IMR-90 (cell line): ENCODE measurements at regions not wholly inside any gene's neighbourhood (a gene's known extent, or its start where the extent isn't known, plus 50 kb on each side); places are given as distances from the start of the nearest gene placed in this dataset.

Source experiments
- CEBPB ChIP-seq: IDR thresholded peaks from 2 replicates; pipeline ENCODE4 v1.6.1; 2012; ENCODE audit warnings: low read depth, low read length, improper control_type of control experiment
- MAZ ChIP-seq: IDR thresholded peaks from 2 replicates; pipeline ENCODE4 v1.6.1; 2012; ENCODE audit warnings: low read depth, mild to moderate bottlenecking, low read length, improper control_type of control experiment, moderate library complexity, borderline replicate concordance
- MXI1 ChIP-seq: IDR thresholded peaks from 2 replicates; pipeline ENCODE4 v1.6.1; 2012; ENCODE audit warnings: low read depth, mild to moderate bottlenecking, low read length, moderate library complexity, borderline replicate concordance
- POLR2A ChIP-seq: IDR thresholded peaks from 2 replicates; pipeline ENCODE4 v1.6.1; 2012; ENCODE audit warnings: mild to moderate bottlenecking, low read depth, low read length
- RAD21 ChIP-seq: IDR thresholded peaks from 2 replicates; pipeline ENCODE4 v1.6.1; 2012; ENCODE audit warnings: low read length, improper control_type of control experiment
- RCOR1 ChIP-seq: IDR thresholded peaks from 2 replicates; pipeline ENCODE4 v1.6.1; 2012; ENCODE audit warnings: mild to moderate bottlenecking, low read length, improper control_type of control experiment; ENCODE audit not compliant: insufficient replicate concordance
- RFX5 ChIP-seq: IDR thresholded peaks from 2 replicates; pipeline ENCODE4 v1.8.0; 2012; ENCODE audit warnings: low read depth, mild to moderate bottlenecking, low read length, moderate library complexity
- TF ChIP-seq, protein P1 (sequence below): conservative IDR thresholded peaks from 2 replicates; pipeline ENCODE4 v1.5.1; 2012; ENCODE audit warnings: mild to moderate bottlenecking, low read depth, low read length, improper control_type of control experiment

DNA sequence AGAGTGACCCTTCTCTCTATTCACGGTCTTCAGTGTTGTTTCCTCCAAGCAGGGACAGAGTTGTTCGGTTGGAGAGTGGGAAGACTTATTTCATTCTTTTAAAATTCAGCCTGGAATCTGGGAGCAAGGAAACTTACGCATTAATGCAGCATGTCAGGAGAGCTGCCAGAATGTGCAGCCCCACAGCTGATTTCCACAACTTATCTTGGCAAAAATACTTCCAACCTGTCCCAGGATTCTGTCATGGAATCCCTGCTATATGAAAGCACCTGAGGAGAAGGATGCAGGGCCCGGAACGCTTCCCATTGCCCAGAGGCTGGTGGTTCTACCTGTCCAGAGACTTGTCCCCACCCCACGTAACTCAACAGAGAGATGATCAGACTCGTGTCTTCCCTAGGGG is 86.9 kb upstream of the MKI67 start:
- TF ChIP-seq, protein P1, sequence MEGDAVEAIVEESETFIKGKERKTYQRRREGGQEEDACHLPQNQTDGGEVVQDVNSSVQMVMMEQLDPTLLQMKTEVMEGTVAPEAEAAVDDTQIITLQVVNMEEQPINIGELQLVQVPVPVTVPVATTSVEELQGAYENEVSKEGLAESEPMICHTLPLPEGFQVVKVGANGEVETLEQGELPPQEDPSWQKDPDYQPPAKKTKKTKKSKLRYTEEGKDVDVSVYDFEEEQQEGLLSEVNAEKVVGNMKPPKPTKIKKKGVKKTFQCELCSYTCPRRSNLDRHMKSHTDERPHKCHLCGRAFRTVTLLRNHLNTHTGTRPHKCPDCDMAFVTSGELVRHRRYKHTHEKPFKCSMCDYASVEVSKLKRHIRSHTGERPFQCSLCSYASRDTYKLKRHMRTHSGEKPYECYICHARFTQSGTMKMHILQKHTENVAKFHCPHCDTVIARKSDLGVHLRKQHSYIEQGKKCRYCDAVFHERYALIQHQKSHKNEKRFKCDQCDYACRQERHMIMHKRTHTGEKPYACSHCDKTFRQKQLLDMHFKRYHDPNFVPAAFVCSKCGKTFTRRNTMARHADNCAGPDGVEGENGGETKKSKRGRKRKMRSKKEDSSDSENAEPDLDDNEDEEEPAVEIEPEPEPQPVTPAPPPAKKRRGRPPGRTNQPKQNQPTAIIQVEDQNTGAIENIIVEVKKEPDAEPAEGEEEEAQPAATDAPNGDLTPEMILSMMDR = no peak
- no peak for TF ChIP-seq RAD21
- no peak for TF ChIP-seq MAZ
- no peak for TF ChIP-seq RFX5
- TF ChIP-seq RCOR1 = no peak
- no peak for TF ChIP-seq CEBPB
- TF ChIP-seq POLR2A = no peak
- no peak for TF ChIP-seq MXI1
